NB4 (cell line): ENCODE measurements at regions not wholly inside any gene's neighbourhood (a gene's known extent, or its start where the extent isn't known, plus 50 kb on each side); places are given as distances from the start of the nearest gene placed in this dataset.

Source experiments
- DNase-seq: peaks from one replicate; pipeline ENCODE4 v3.0.0; 2010; ENCODE audit warnings: low read depth
- H3K4me3 ChIP-seq: one replicate; pipeline ENCODE4 v1.5.1; 2011; ENCODE audit warnings: mild to moderate bottlenecking, low read depth, low read length, moderate library complexity
- CTCF ChIP-seq: IDR thresholded peaks from one replicate; pipeline ENCODE4 v1.5.1; 2012; ENCODE audit warnings: low read depth, low read length
- MAX ChIP-seq: IDR thresholded peaks from 2 replicates; pipeline ENCODE4 v1.6.1; 2011; ENCODE audit warnings: low read depth, low read length
- MYC ChIP-seq: IDR thresholded peaks from 2 replicates; pipeline ENCODE4 v1.6.1; 2011; ENCODE audit warnings: low read depth, low read length
- POLR2A ChIP-seq: IDR thresholded peaks from 2 replicates; pipeline ENCODE4 v1.6.1; 2011; ENCODE audit warnings: mild to moderate bottlenecking; ENCODE audit not compliant: insufficient read length; ENCODE audit errors: extremely low read depth

- no peak for DNase-seq
- TF ChIP-seq POLR2A (no peak), MYC (no peak), MAX (no peak), CTCF (no peak)
- no peak overlapping the region for H3K4me3 ChIP-seq
These were observed 54.4 kb upstream of the SIRPG start for GRCh38 chr20:1711826-1712601.

- no peak overlapping the region for H3K4me3 ChIP-seq
- TF ChIP-seq MAX (no peak), POLR2A (no peak), CTCF (no peak), MYC (no peak)
- no peak for DNase-seq
These were observed 53.7 kb upstream of the SIRPG start for GRCh38 chr20:1711266-1711665.

GRCh38 chr20:1710484-1710883 is 52.9 kb upstream of the SIRPG start:
- DNase-seq, result no peak
- TF ChIP-seq CTCF (no peak), POLR2A (no peak), MAX (no peak), MYC (no peak)
- H3K4me3 ChIP-seq, result no peak overlapping the region

GRCh38 chr20:1707588-1708449 is 50.2 kb upstream of the SIRPG start:
- TF ChIP-seq MYC (no peak), CTCF (no peak), MAX (no peak), POLR2A (no peak)
- H3K4me3 ChIP-seq, result no peak overlapping the region
- peak; percentile 72 for DNase-seq
